GM12878 (cell line): ENCODE measurements at regions not wholly inside any gene's neighbourhood (a gene's known extent, or its start where the extent isn't known, plus 50 kb on each side); places are given as distances from the start of the nearest gene placed in this dataset.

ENCODE experiments used
- ATAC-seq: fragments of 200-7000 bp; cut with Tn5 transposase; 3 replicates; pipeline ENCODE4 v1.9.1; 2020; ENCODE audit warnings: mild to moderate bottlenecking, moderate library complexity
- BruUV-seq: library from RNA; stranded (reverse); fragments of 400-500 nt; replicated peaks from 2 replicates; lab custom pipeline; 2021; lab: Mats Ljungman, UMichigan
- CTCF ChIA-PET: fragments of 300-600 bp; sonication (Branson Sonifier 250); formaldehyde crosslinking; extraction: SDS; loops from one replicate; lab custom pipeline; 2021; ENCODE audit warnings: inconsistent platforms; lab: Yijun Ruan, JAX
- POLR2A ChIA-PET: fragments of 350-600 bp; formaldehyde crosslinking; extraction: SDS; loops from one replicate; lab custom pipeline; 2021; ENCODE audit warnings: inconsistent platforms; lab: Charles Lee
- RAD21 ChIA-PET: fragments of 300-600 bp; sonication (Branson Sonifier 250); formaldehyde crosslinking; loops from one replicate; lab custom pipeline; 2023; ENCODE audit warnings: antibody characterized with exemption; ENCODE audit not compliant: unreplicated experiment; lab: Charles Lee
- SMC1A ChIA-PET: fragments of 300-600 bp; sonication (Branson Sonifier 250); formaldehyde crosslinking; loops from one replicate; lab custom pipeline; 2023; ENCODE audit not compliant: unreplicated experiment, uncharacterized antibody; lab: Charles Lee
- DNase-seq: peaks from one replicate; pipeline ENCODE4 v3.0.0-alpha.2; 2011; ENCODE audit warnings: low read depth, low spot score
- FAIRE-seq: peaks from 3 replicates; lab custom pipeline; 2011; peaks lifted over from hg19 to GRCh38; lab: Jason Lieb, UNC
- H2AFZ ChIP-seq: 2 replicates; pipeline ENCODE4 v1.6.0; 2011; ENCODE audit warnings: low read depth, low read length, control low read depth; ENCODE audit not compliant: control insufficient read depth
- H3K27ac ChIP-seq: 2 replicates; pipeline ENCODE4 v1.5.1; 2011; ENCODE audit warnings: control low read depth; ENCODE audit not compliant: control insufficient read depth, insufficient read depth
- H3K27me3 ChIP-seq, 2 experiments: replicated peaks in 1 of 2; 2 replicates each; pipeline versions ENCODE4 v1.6.0 to v1.6.1; 2011; ENCODE audit warnings: low read length in 1 of 2; ENCODE audit not compliant: control insufficient read depth in 2 of 2, insufficient read depth in 2 of 2
- H3K36me3 ChIP-seq, 2 experiments: 2 replicates each; pipeline ENCODE4 v1.5.1; 2011; ENCODE audit warnings: low read length in 1 of 2; ENCODE audit not compliant: control insufficient read depth in 2 of 2, insufficient read depth in 2 of 2
- H3K4me1 ChIP-seq: 2 replicates; pipeline ENCODE4 v1.6.1; 2011; ENCODE audit warnings: mild to moderate bottlenecking, low read length, moderate library complexity, mixed read lengths; ENCODE audit not compliant: control insufficient read depth, insufficient read depth
- H3K4me2 ChIP-seq: 2 replicates; pipeline ENCODE4 v1.6.0; 2011; ENCODE audit warnings: control low read depth; ENCODE audit not compliant: control insufficient read depth, insufficient read depth
- H3K4me3 ChIP-seq: fragments of 200-600 bp; sonication (generic); 2 replicates; pipeline ENCODE4 v1.5.1; 2016
- H3K79me2 ChIP-seq: 2 replicates; pipeline ENCODE4 v1.6.0; 2011; ENCODE audit warnings: low read length; ENCODE audit not compliant: control insufficient read depth, insufficient read depth
- H3K9ac ChIP-seq: 2 replicates; pipeline ENCODE4 v1.8.0; 2011; ENCODE audit warnings: low read length, control low read depth, mixed read lengths; ENCODE audit not compliant: control insufficient read depth, insufficient read depth
- H3K9me3 ChIP-seq: replicated peaks from 3 replicates; pipeline ENCODE4 v1.5.1; 2011; ENCODE audit warnings: mild to moderate bottlenecking, low read length; ENCODE audit not compliant: control insufficient read depth, insufficient read depth
- H4K20me1 ChIP-seq: 2 replicates; pipeline ENCODE4 v1.6.0; 2011; ENCODE audit not compliant: control insufficient read depth, insufficient read depth
- BACH1 ChIP-seq: fragments of 450-650 bp; IDR thresholded peaks from 2 replicates; pipeline ENCODE4 v1.6.1; 2017; ENCODE audit warnings: mild to moderate bottlenecking, borderline replicate concordance
- BCL11A ChIP-seq: IDR thresholded peaks from 2 replicates; pipeline ENCODE4 v1.6.1; 2011; ENCODE audit warnings: low read depth, low read length
- DPF2 ChIP-seq: fragments of 450-650 bp; IDR thresholded peaks from 2 replicates; pipeline ENCODE4 v1.6.1; 2017; ENCODE audit warnings: mild to moderate bottlenecking
- E2F4 ChIP-seq: IDR thresholded peaks from 2 replicates; pipeline ENCODE4 v1.6.1; 2012; ENCODE audit warnings: low read depth, low read length, improper control_type of control experiment
- EZH2 ChIP-seq: IDR thresholded peaks from 2 replicates; pipeline ENCODE4 v1.6.1; 2012; ENCODE audit warnings: low read depth, mild to moderate bottlenecking, control low read depth, inconsistent platforms, low read length, borderline replicate concordance; ENCODE audit not compliant: control insufficient read depth
- IKZF1 ChIP-seq: fragments of 450-650 bp; conservative IDR thresholded peaks from 2 replicates; pipeline ENCODE4 v1.6.1; 2017; ENCODE audit warnings: antibody characterized with exemption, mild to moderate bottlenecking
- IRF4 ChIP-seq: IDR thresholded peaks from 2 replicates; pipeline ENCODE4 v1.6.1; 2011; ENCODE audit warnings: low read depth, low read length
- JUNB ChIP-seq: IDR thresholded peaks from 2 replicates; pipeline ENCODE4 v1.6.1; 2016; ENCODE audit warnings: antibody characterized with exemption, mild to moderate bottlenecking
- NR2C2 ChIP-seq: IDR thresholded peaks from 2 replicates; pipeline ENCODE4 v1.6.1; 2011; ENCODE audit warnings: borderline replicate concordance, low read depth; ENCODE audit not compliant: control insufficient read depth, insufficient read length
- NR2F1 ChIP-seq: fragments of 450-650 bp; conservative IDR thresholded peaks from 2 replicates; pipeline ENCODE4 v1.6.1; 2017; ENCODE audit warnings: mild to moderate bottlenecking
- RAD21 ChIP-seq: IDR thresholded peaks from 2 replicates; pipeline ENCODE4 v1.6.1; 2011; ENCODE audit warnings: mild to moderate bottlenecking, low read depth, low read length, moderate library complexity; ENCODE audit not compliant: insufficient read depth
- RB1 ChIP-seq: fragments of 450-650 bp; formaldehyde crosslinking; IDR thresholded peaks from 2 replicates; pipeline ENCODE4 v1.6.1; 2017; ENCODE audit warnings: mild to moderate bottlenecking, borderline replicate concordance
- ZZZ3 ChIP-seq: IDR thresholded peaks from 2 replicates; pipeline ENCODE4 v1.6.1; 2011; ENCODE audit warnings: low read depth; ENCODE audit not compliant: control insufficient read depth, insufficient read length
- WGBS: methylation state at CpG from one replicate; pipeline ENCODE4 v1.1.6; 2016; ENCODE audit warnings: low lambda C conversion rate; ENCODE audit not compliant: insufficient replicate concordance, insufficient coverage; ENCODE audit errors: missing lambda C conversion rate; 5-methylcytosine and 5-hydroxymethylcytosine counted together
- in situ Hi-C: fragments of 300-500 bp; cut with MboI; formaldehyde crosslinking; loops from 9 replicates; pipeline ENCODE4 v1.14.3; 2018; ENCODE audit warnings: mixed read lengths
- intact Hi-C: fragments of 100-400 bp; cut with micrococcal nuclease; formaldehyde crosslinking; loops from one replicate; pipeline ENCODE4 v1.14.2; 2022; ENCODE audit not compliant: unreplicated experiment
- TF ChIP-seq, protein P1 (sequence below): fragments of 450-650 bp; IDR thresholded peaks from 2 replicates; pipeline ENCODE4 v1.6.1; 2017; ENCODE audit warnings: antibody characterized with exemption, mild to moderate bottlenecking, moderate library complexity
- TF ChIP-seq, protein P2 (sequence below): IDR thresholded peaks from 2 replicates; pipeline ENCODE4 v1.6.1; 2012; ENCODE audit warnings: improper control_type of control experiment, low read depth, low read length; ENCODE audit not compliant: insufficient replicate concordance

GRCh38 chr6:12223383-12223782 is 66.8 kb upstream of the EDN1 start (continued):
- TF ChIP-seq IKZF1 (no peak), NR2C2 (no peak), NR2F1 (no peak), RB1 (no peak)

GRCh38 chr6:12224251-12224650 is 65.9 kb upstream of the EDN1 start:
- no peak for FAIRE-seq
- intact Hi-C loops = no loop called here
- no peak for TF ChIP-seq RAD21
- TF ChIP-seq IRF4 = no peak
- TF ChIP-seq, protein P1, sequence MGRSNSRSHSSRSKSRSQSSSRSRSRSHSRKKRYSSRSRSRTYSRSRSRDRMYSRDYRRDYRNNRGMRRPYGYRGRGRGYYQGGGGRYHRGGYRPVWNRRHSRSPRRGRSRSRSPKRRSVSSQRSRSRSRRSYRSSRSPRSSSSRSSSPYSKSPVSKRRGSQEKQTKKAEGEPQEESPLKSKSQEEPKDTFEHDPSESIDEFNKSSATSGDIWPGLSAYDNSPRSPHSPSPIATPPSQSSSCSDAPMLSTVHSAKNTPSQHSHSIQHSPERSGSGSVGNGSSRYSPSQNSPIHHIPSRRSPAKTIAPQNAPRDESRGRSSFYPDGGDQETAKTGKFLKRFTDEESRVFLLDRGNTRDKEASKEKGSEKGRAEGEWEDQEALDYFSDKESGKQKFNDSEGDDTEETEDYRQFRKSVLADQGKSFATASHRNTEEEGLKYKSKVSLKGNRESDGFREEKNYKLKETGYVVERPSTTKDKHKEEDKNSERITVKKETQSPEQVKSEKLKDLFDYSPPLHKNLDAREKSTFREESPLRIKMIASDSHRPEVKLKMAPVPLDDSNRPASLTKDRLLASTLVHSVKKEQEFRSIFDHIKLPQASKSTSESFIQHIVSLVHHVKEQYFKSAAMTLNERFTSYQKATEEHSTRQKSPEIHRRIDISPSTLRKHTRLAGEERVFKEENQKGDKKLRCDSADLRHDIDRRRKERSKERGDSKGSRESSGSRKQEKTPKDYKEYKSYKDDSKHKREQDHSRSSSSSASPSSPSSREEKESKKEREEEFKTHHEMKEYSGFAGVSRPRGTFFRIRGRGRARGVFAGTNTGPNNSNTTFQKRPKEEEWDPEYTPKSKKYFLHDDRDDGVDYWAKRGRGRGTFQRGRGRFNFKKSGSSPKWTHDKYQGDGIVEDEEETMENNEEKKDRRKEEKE = no peak
- TF ChIP-seq EZH2 = no peak
- no peak for TF ChIP-seq E2F4
- no peak for TF ChIP-seq BCL11A
- TF ChIP-seq JUNB = no peak
- TF ChIP-seq DPF2 = no peak
- TF ChIP-seq, protein P2, sequence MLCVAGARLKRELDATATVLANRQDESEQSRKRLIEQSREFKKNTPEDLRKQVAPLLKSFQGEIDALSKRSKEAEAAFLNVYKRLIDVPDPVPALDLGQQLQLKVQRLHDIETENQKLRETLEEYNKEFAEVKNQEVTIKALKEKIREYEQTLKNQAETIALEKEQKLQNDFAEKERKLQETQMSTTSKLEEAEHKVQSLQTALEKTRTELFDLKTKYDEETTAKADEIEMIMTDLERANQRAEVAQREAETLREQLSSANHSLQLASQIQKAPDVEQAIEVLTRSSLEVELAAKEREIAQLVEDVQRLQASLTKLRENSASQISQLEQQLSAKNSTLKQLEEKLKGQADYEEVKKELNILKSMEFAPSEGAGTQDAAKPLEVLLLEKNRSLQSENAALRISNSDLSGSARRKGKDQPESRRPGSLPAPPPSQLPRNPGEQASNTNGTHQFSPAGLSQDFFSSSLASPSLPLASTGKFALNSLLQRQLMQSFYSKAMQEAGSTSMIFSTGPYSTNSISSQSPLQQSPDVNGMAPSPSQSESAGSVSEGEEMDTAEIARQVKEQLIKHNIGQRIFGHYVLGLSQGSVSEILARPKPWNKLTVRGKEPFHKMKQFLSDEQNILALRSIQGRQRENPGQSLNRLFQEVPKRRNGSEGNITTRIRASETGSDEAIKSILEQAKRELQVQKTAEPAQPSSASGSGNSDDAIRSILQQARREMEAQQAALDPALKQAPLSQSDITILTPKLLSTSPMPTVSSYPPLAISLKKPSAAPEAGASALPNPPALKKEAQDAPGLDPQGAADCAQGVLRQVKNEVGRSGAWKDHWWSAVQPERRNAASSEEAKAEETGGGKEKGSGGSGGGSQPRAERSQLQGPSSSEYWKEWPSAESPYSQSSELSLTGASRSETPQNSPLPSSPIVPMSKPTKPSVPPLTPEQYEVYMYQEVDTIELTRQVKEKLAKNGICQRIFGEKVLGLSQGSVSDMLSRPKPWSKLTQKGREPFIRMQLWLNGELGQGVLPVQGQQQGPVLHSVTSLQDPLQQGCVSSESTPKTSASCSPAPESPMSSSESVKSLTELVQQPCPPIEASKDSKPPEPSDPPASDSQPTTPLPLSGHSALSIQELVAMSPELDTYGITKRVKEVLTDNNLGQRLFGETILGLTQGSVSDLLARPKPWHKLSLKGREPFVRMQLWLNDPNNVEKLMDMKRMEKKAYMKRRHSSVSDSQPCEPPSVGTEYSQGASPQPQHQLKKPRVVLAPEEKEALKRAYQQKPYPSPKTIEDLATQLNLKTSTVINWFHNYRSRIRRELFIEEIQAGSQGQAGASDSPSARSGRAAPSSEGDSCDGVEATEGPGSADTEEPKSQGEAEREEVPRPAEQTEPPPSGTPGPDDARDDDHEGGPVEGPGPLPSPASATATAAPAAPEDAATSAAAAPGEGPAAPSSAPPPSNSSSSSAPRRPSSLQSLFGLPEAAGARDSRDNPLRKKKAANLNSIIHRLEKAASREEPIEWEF = no peak
- TF ChIP-seq ZZZ3 = no peak
- TF ChIP-seq BACH1 = no peak

More at GRCh38 chr6:12224251-12224650, 65.9 kb upstream of the EDN1 start:
- no peak overlapping the region for H3K4me3 ChIP-seq
- DNase-seq (no peak), ATAC-seq (no peak)
- H3K36me3 ChIP-seq = no peaks in the 10 kb centered on the region
- 71% methylated on average over 2 of the region's 2 CpGs for WGBS
- no peaks in the 10 kb centered on the region for H3K27me3 ChIP-seq
- H3K27ac ChIP-seq = no peak overlapping the region
- H2AFZ ChIP-seq = no peak overlapping the region
- CTCF ChIA-PET = interaction anchor here (0.6 to 0.9 kb wide), 2 partner anchors 231 to 568 kb away, joined by 3 read pairs; no protein-coding TSS in a partner anchor
- H3K79me2 ChIP-seq = no peaks in the 10 kb centered on the region
- no peaks in the 10 kb centered on the region for H3K4me1 ChIP-seq
- H3K4me2 ChIP-seq = no peak overlapping the region
- SMC1A ChIA-PET = interaction anchor here (0.8 to 1.2 kb wide), 2 partner anchors 10 to 536 kb away, joined by 3 to 4 read pairs; no protein-coding TSS in a partner anchor
- POLR2A ChIA-PET = interaction anchor here (1.0 kb wide), 1 partner anchor 8 kb away, joined by 4 read pairs; no protein-coding TSS in a partner anchor
- no TSS peak for BruUV-seq
- no peaks in the 10 kb centered on the region for H3K9me3 ChIP-seq
- H4K20me1 ChIP-seq = no peaks in the 10 kb centered on the region
- RAD21 ChIA-PET = no interaction called here
- H3K9ac ChIP-seq = no peak overlapping the region
- in situ Hi-C loops = no loop called here
